Transverse colon (tissue), 4 donors: ENCODE measurements at regions not wholly inside any gene's neighbourhood (a gene's known extent, or its start where the extent isn't known, plus 50 kb on each side); places are given as distances from the start of the nearest gene placed in this dataset.

Experiments
- CTCF ChIP-seq, 5 experiments: fragments of 200-600 bp in 3 of 5; fragments of 450-650 bp in 2 of 5; sonication (generic) in 3 of 5; IDR thresholded peaks; 1 replicate in 2 of 5; 2 replicates in 3 of 5; pipeline ENCODE4 v1.5.1; 2016 to 2017; ENCODE audit warnings: antibody characterized with exemption in 5 of 5, inconsistent platforms in 3 of 5, mild to moderate bottlenecking in 2 of 5, moderate library complexity in 1 of 5
- POLR2A ChIP-seq: fragments of 450-650 bp; IDR thresholded peaks from one replicate; pipeline ENCODE4 v1.6.1; 2016; ENCODE audit warnings: antibody characterized with exemption, mild to moderate bottlenecking, moderate library complexity
- POLR2AphosphoS5 ChIP-seq, 3 donors: sonication (generic); formaldehyde crosslinking; IDR thresholded peaks; one replicate each; pipeline ENCODE4 v1.6.1; 2016; ENCODE audit warnings: antibody characterized with exemption in 3 of 3

- no peak for TF ChIP-seq POLR2AphosphoS5 (IDR thresholded peaks at IDR 0.05)
- no peak for TF ChIP-seq POLR2A
- TF ChIP-seq CTCF (IDR thresholded peaks at IDR 0.05) = no peak
These were observed 215.1 kb downstream of the TMEM114 start for GRCh38 chr16:8375232-8375587.
